Psoas muscle (tissue), 7 donors: ENCODE measurements at regions not wholly inside any gene's neighbourhood (a gene's known extent, or its start where the extent isn't known, plus 50 kb on each side); places are given as distances from the start of the nearest gene placed in this dataset.

ENCODE experiments used
- ATAC-seq, 4 donors: fragments of 200-7000 bp; cut with Tn5 transposase; one replicate each; pipeline ENCODE4 v1.9.1; 2020; ENCODE audit warnings: moderate library complexity in 3 of 4, mild to moderate bottlenecking in 2 of 4
- DNase-seq, 2 donors: peaks; one replicate each; pipeline ENCODE4 v3.0.0-alpha.2; 2020
- H3K27ac ChIP-seq: fragments of 200-600 bp; one replicate; pipeline ENCODE4 v1.8.0; 2022
- H3K27me3 ChIP-seq, 3 donors: fragments of 200-600 bp in 1 of 3; one replicate each; pipeline versions ENCODE4 v1.6.1 to v1.8.0; 2013 to 2022; ENCODE audit warnings: low read length in 2 of 3, mild to moderate bottlenecking in 2 of 3, moderate library complexity in 1 of 3; ENCODE audit not compliant: insufficient read depth in 3 of 3
- H3K36me3 ChIP-seq, 2 donors: fragments of 200-600 bp in 1 of 2; one replicate each; pipeline versions ENCODE4 v1.6.1 to v1.8.0; 2013 to 2022; ENCODE audit warnings: low read depth in 1 of 2, mild to moderate bottlenecking in 1 of 2, moderate library complexity in 1 of 2; ENCODE audit not compliant: insufficient read depth in 1 of 2
- H3K4me1 ChIP-seq: fragments of 200-600 bp; one replicate; pipeline ENCODE4 v1.8.0; 2022
- H3K4me3 ChIP-seq: fragments of 200-600 bp; one replicate; pipeline ENCODE4 v1.8.0; 2022; ENCODE audit warnings: mild to moderate bottlenecking
- H3K9me3 ChIP-seq: fragments of 200-600 bp; one replicate; pipeline ENCODE4 v1.8.0; 2022
- whole genome bisulfite sequencing, 3 donors: extraction: QIAGEN DNeasy Blood & Tissue Kit; methylation state at CpG; one replicate each; pipeline versions ENCODE4 v1.1.6 to v1.1.7; 2013; 5-methylcytosine and 5-hydroxymethylcytosine counted together
- intact Hi-C, 2 donors: fragments of 100-400 bp; cut with DNase I; formaldehyde crosslinking; loops; one replicate each; pipeline versions ENCODE4 v1.11.0 to v1.14.2; 2022
- TF ChIP-seq, protein P1 (sequence below): fragments of 200-600 bp; IDR thresholded peaks from one replicate; pipeline ENCODE4 v1.8.0; 2022; ENCODE audit warnings: antibody characterized with exemption
- donor health status: healthy with polysubstance abuse.
- donor health status: DM: no; HTN: no; CAD: no; lungs with moderate emphysema.
- donor health status: Bipolar disorder and iron deficiency.
- donor health status: healthy.
- donor health status: DM: yes; HTN: yes; CAD: no.
- donor health status: DM: no; HTN: no; CAD: no.
- donor health status: DM: yes; HTN: yes; CAD: no.

DNA sequence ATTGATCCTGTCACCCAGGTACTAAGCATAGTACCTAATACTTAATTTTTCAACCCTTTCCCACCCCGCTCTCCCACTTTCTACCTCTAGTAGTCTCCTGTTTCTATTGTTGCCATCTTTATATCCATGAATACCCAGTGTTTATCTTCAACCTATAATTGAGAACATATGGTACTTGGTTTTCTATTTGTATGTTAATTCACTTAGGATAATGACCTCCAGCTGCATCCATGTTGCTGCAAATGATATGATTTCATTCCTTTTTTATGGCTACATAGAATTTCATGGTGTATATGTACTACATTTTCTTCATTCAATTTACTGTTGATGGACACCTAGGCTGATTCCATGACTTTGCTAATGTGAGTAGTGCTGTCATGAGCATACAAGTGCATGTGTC, 547.3 kb upstream of the NOVA1 start:
- H3K9me3 ChIP-seq = peaks cover 3% of the 10 kb centered on the region
- WGBS, 3 donors = 89 to 97% (median 89%) methylated on average over 1 of the region's 1 CpG

DNA sequence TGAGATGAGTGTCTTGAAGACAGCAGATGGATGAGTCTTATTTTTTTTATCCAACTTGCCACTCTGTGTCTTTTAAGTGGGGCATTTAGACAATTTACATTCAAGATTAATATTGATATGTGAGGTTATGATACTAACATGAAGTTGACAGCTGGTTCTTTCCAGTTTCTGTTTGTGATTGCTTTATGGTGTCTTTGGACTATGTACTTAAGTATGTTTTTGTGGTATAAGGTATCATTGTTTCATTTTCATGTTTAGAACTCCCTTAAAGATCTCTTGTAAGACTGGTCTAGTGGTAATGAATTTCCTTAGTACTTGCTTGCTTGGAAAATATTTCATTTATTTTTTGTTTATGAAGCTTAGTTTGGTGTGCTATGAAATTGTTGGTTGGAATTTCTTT, 550.3 kb upstream of the NOVA1 start:
- no peak overlapping the region for H3K27ac ChIP-seq
- H3K9me3 ChIP-seq = no peaks in the 10 kb centered on the region
- H3K4me3 ChIP-seq = no peak overlapping the region
- TF ChIP-seq, protein P1, sequence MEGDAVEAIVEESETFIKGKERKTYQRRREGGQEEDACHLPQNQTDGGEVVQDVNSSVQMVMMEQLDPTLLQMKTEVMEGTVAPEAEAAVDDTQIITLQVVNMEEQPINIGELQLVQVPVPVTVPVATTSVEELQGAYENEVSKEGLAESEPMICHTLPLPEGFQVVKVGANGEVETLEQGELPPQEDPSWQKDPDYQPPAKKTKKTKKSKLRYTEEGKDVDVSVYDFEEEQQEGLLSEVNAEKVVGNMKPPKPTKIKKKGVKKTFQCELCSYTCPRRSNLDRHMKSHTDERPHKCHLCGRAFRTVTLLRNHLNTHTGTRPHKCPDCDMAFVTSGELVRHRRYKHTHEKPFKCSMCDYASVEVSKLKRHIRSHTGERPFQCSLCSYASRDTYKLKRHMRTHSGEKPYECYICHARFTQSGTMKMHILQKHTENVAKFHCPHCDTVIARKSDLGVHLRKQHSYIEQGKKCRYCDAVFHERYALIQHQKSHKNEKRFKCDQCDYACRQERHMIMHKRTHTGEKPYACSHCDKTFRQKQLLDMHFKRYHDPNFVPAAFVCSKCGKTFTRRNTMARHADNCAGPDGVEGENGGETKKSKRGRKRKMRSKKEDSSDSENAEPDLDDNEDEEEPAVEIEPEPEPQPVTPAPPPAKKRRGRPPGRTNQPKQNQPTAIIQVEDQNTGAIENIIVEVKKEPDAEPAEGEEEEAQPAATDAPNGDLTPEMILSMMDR = no peak
- H3K4me1 ChIP-seq = no peaks in the 10 kb centered on the region
- intact Hi-C loops = no loop called here
- ATAC-seq (no peak), DNase-seq (no peak)
- H3K27me3 ChIP-seq = no peaks in the 10 kb centered on the region
- no peaks in the 10 kb centered on the region for H3K36me3 ChIP-seq

More for the DNA sequence above, 547.3 kb upstream of the NOVA1 start:
- TF ChIP-seq, protein P1 = no peak
- H3K27ac ChIP-seq = no peak overlapping the region
- no peak for ATAC-seq
- no peak for DNase-seq
- intact Hi-C loops = no loop called here
- H3K27me3 ChIP-seq = no peaks in the 10 kb centered on the region
- no peak overlapping the region for H3K4me3 ChIP-seq
- no peaks in the 10 kb centered on the region for H3K4me1 ChIP-seq
- H3K36me3 ChIP-seq = no peaks in the 10 kb centered on the region

DNA sequence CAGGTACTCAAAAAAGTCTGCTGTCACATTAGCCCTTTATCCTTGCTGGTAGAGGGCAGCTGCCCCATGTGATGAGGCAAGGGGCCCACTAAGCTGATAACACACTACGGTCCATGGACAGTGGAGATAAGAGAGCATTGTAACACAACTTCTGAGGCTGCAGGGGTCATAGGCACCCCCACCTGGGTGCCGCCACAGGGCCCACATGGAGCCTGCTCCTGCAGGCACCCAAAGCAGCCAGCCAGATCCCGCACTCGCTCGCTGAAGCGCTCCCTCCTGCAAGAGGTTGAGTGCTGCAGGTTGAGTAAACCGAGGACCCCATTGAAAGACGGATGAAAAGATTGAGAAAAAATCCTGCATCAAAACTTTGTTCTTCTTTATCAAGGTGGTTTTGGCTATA, 566.3 kb upstream of the NOVA1 start:
- Histone ChIP-seq H3K27me3 (no peaks in the 10 kb centered on the region), H3K4me1 (no peaks in the 10 kb centered on the region), H3K9me3 (no peaks in the 10 kb centered on the region), H3K27ac (no peak overlapping the region), H3K4me3 (no peak overlapping the region), H3K36me3 (no peaks in the 10 kb centered on the region)
- intact Hi-C loops = no loop called here
- ATAC-seq (no peak), DNase-seq (no peak)
- WGBS, 3 donors = 86 to 95% (median 91%) methylated on average over 8 of the region's 8 CpGs
- TF ChIP-seq, protein P1 = no peak

DNA sequence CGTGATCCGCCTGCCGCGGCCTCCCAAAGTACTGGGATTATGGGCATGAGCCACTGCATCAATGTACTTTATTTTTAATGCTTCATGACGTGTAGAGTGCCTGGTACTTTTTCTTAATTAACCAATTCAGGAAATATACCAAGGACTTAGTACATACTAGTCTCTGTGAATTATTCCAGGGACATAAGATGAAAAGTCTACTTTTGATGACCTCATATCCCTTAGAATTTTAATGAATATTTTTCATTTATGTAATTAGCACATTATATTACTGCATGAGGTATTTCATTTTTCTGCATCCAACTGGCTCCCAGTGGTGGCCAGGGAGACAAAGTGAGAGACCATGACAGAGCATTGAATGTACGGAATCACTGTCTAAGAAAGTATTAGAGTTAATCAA, 577.7 kb upstream of the NOVA1 start:
- H3K9me3 ChIP-seq = no peaks in the 10 kb centered on the region
- H3K4me3 ChIP-seq = no peak overlapping the region
- DNase-seq (no peak), ATAC-seq (no peak)
- intact Hi-C loops = no loop called here
- no peaks in the 10 kb centered on the region for H3K27me3 ChIP-seq
- TF ChIP-seq, protein P1 = no peak
- 73 to 82% (median 78%) methylated on average over 6 of the region's 6 CpGs for WGBS, 3 donors
- H3K4me1 ChIP-seq = no peaks in the 10 kb centered on the region
- H3K27ac ChIP-seq = no peak overlapping the region
- no peaks in the 10 kb centered on the region for H3K36me3 ChIP-seq

DNA sequence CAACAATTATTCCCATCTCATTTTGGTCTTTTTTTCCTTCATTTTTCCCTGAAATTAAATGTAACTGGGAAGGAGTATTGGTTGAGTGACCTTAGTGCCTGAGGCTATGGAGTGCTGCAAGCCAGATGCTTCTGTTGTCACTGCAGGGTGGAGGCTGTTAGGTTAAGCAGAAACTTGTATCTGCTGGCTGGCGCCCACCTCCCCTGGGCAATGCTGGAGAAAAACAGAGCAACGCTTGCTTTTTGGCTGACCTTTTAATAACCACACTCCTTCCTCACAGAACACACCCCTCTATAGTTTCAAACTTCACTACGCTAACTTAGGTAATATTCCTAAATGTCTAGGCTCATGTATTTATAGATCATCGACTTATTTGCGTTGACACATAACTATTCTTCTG, 583.5 kb upstream of the NOVA1 start:
- Histone ChIP-seq H3K9me3 (no peaks in the 10 kb centered on the region), H3K36me3 (no peaks in the 10 kb centered on the region), H3K27ac (no peak overlapping the region), H3K4me3 (no peak overlapping the region), H3K4me1 (no peaks in the 10 kb centered on the region), H3K27me3 (no peaks in the 10 kb centered on the region)
- ATAC-seq (no peak), DNase-seq (peak; percentile 19 to 65)
- 75 to 81% (median 75%) methylated on average over 5 of the region's 5 CpGs for WGBS, 3 donors
- TF ChIP-seq, protein P1 = no peak
- intact Hi-C loops = no loop called here
